Keratinocyte (primary cell): ENCODE measurements at regions not wholly inside any gene's neighbourhood (a gene's known extent, or its start where the extent isn't known, plus 50 kb on each side); places are given as distances from the start of the nearest gene placed in this dataset.

Experiments used
- DNase-seq: peaks from one replicate; pipeline ENCODE4 v3.0.0-alpha.2; 2011; ENCODE audit warnings: low read depth, missing footprints, low spot score
- FAIRE-seq: peaks from 2 replicates; lab custom pipeline; 2011; peaks lifted over from hg19 to GRCh38; lab: Jason Lieb, UNC
- H2AFZ ChIP-seq: 2 replicates; pipeline ENCODE4 v1.6.0; 2012; ENCODE audit warnings: low read length, control low read depth, inconsistent platforms; ENCODE audit not compliant: control insufficient read depth
- H3K27ac ChIP-seq: 2 replicates; pipeline ENCODE4 v1.5.1; 2011; ENCODE audit warnings: low read length; ENCODE audit not compliant: control insufficient read depth, insufficient read depth
- H3K27me3 ChIP-seq: 3 replicates; pipeline ENCODE4 v1.6.0; 2011; ENCODE audit warnings: low read length; ENCODE audit not compliant: control insufficient read depth, insufficient read depth; ENCODE audit errors: extremely low read depth
- H3K36me3 ChIP-seq, 2 experiments: 2 replicates in 1 of 2; 3 replicates in 1 of 2; pipeline ENCODE4 v1.5.1; 2011; ENCODE audit warnings: low read length in 2 of 2, mild to moderate bottlenecking in 1 of 2; ENCODE audit not compliant: control insufficient read depth in 2 of 2, insufficient read depth in 2 of 2; ENCODE audit errors: extremely low read depth in 1 of 2
- H3K4me1 ChIP-seq: 3 replicates; pipeline ENCODE4 v1.5.1; 2011; ENCODE audit warnings: low read length; ENCODE audit not compliant: control insufficient read depth, insufficient read depth; ENCODE audit errors: extremely low read depth
- H3K4me2 ChIP-seq: 3 replicates; pipeline ENCODE4 v1.6.0; 2011; ENCODE audit warnings: low read depth, low read length; ENCODE audit not compliant: control insufficient read depth, insufficient read depth; ENCODE audit errors: extremely low read depth
- H3K4me3 ChIP-seq, 3 experiments: fragments of 200-600 bp in 1 of 3; sonication (generic) in 1 of 3; 2 replicates in 2 of 3; 3 replicates in 1 of 3; pipeline ENCODE4 v1.5.1; 2011 to 2016; ENCODE audit warnings: low read length in 3 of 3, mild to moderate bottlenecking in 3 of 3, control low read depth in 2 of 3, inconsistent platforms in 1 of 3, low read depth in 1 of 3, mixed read lengths in 1 of 3, mixed run types in 1 of 3, moderate library complexity in 1 of 3; ENCODE audit not compliant: control insufficient read depth in 2 of 3, insufficient read depth in 2 of 3; ENCODE audit errors: extremely low read depth in 1 of 3
- H3K79me2 ChIP-seq: 2 replicates; pipeline ENCODE4 v1.6.0; 2012; ENCODE audit warnings: low read length; ENCODE audit not compliant: control insufficient read depth, insufficient read depth
- H3K9ac ChIP-seq: 3 replicates; pipeline ENCODE4 v1.6.0; 2011; ENCODE audit warnings: low read length; ENCODE audit not compliant: control insufficient read depth, insufficient read depth; ENCODE audit errors: extremely low read depth
- H3K9me1 ChIP-seq: 3 replicates; pipeline ENCODE4 v1.6.0; 2011; ENCODE audit warnings: low read length; ENCODE audit not compliant: control insufficient read depth, insufficient read depth; ENCODE audit errors: extremely low read depth
- H3K9me3 ChIP-seq: 2 replicates; pipeline ENCODE4 v1.5.1; 2012; ENCODE audit warnings: low read depth, low read length; ENCODE audit not compliant: control insufficient read depth
- H4K20me1 ChIP-seq: 3 replicates; pipeline ENCODE4 v1.6.0; 2011; ENCODE audit warnings: low read length; ENCODE audit not compliant: control insufficient read depth, insufficient read depth; ENCODE audit errors: extremely low read depth
- EZH2 ChIP-seq: IDR thresholded peaks from one replicate; pipeline ENCODE4 v1.6.1; 2012; ENCODE audit warnings: inconsistent platforms, mild to moderate bottlenecking, low read length, moderate library complexity
- dilution Hi-C: fragments of 300-500 bp; cut with MboI; formaldehyde crosslinking; loops from one replicate; pipeline ENCODE4 v1.7.0; 2020; ENCODE audit warnings: low sequenced_read_pairs; ENCODE audit not compliant: extremely low pct_ligation_motif_present
- TF ChIP-seq, protein P1 (sequence below), 3 experiments: IDR thresholded peaks in 1 of 3; conservative IDR thresholded peaks in 1 of 3; optimal IDR thresholded peaks in 1 of 3; 2 replicates in 2 of 3; 3 replicates in 1 of 3; pipeline versions ENCODE3 to v1.5.1; 2011; ENCODE audit warnings: low read length in 3 of 3, mild to moderate bottlenecking in 3 of 3, moderate library complexity in 2 of 3, control low read depth in 1 of 3, inconsistent platforms in 1 of 3; ENCODE audit not compliant: insufficient read depth in 2 of 3; ENCODE audit errors: extremely low read depth in 1 of 3

DNA sequence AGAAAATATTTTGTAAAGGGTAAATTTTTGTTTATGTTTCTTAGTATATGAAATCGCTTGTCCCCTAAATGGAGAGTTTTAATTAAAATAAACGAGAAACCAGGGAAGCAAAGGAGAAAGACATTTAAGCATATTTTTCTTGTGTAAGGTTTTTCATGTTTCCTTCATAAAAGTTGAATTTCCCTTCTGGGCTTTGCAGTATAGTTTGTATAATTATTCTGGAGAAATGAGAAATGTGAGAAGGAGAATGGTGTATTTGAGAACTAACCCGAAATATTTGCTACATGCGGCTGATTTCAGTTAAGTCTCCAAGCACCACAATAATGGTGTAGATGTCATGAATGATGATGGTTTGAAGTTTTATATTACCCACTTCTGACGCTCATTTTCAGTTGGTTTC lies 307.7 kb upstream of the SEL1L start:
- H3K4me3 ChIP-seq = no peak overlapping the region
- H3K9ac ChIP-seq = no peak overlapping the region
- TF ChIP-seq, protein P1, sequence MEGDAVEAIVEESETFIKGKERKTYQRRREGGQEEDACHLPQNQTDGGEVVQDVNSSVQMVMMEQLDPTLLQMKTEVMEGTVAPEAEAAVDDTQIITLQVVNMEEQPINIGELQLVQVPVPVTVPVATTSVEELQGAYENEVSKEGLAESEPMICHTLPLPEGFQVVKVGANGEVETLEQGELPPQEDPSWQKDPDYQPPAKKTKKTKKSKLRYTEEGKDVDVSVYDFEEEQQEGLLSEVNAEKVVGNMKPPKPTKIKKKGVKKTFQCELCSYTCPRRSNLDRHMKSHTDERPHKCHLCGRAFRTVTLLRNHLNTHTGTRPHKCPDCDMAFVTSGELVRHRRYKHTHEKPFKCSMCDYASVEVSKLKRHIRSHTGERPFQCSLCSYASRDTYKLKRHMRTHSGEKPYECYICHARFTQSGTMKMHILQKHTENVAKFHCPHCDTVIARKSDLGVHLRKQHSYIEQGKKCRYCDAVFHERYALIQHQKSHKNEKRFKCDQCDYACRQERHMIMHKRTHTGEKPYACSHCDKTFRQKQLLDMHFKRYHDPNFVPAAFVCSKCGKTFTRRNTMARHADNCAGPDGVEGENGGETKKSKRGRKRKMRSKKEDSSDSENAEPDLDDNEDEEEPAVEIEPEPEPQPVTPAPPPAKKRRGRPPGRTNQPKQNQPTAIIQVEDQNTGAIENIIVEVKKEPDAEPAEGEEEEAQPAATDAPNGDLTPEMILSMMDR (optimal IDR thresholded peaks at IDR 0.05 in 1 of 3, IDR thresholded peaks at IDR 0.05 in 1 of 3, conservative IDR thresholded peaks at IDR 0.05 in 1 of 3; ENCODE audit: extremely low read depth in 1 of 3, insufficient read depth in 2 of 3, low read length in 3 of 3) = no peak
- no peak for TF ChIP-seq EZH2
- no peaks in the 10 kb centered on the region for H3K4me1 ChIP-seq
- H3K27ac ChIP-seq = no peak overlapping the region
- FAIRE-seq = no peak
- no peaks in the 10 kb centered on the region for H3K36me3 ChIP-seq
- no peaks in the 10 kb centered on the region for H3K79me2 ChIP-seq
- H4K20me1 ChIP-seq = no peaks in the 10 kb centered on the region
- dilution Hi-C loops = no loop called here
- H3K27me3 ChIP-seq = no peaks in the 10 kb centered on the region
- H3K9me3 ChIP-seq = no peaks in the 10 kb centered on the region
- no peak overlapping the region for H3K4me2 ChIP-seq
- no peak overlapping the region for H2AFZ ChIP-seq
- no peaks in the 10 kb centered on the region for H3K9me1 ChIP-seq
- DNase-seq = no peak

DNA sequence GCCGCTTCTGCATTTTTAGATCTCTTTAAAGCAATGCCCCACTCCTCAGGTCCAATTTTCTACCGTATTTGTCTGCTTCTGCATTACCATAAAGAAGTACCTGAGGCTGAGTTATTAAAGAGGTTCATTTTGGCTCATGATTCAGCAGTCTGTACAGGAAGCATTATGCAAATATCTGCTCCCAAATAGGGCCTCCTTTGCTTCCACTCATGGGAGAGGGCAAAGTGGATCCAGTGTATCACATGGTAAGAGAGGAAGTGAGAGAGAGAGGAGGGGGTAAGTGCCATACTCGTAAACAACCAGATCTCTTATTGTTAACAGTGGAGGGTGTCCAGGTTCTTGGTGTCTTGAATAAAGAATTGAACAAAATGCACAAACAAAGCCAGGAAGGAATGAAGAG lies 316.1 kb upstream of the SEL1L start:
- Histone ChIP-seq H3K4me1 (no peaks in the 10 kb centered on the region), H2AFZ (no peak overlapping the region), H3K4me3 (no peak overlapping the region), H4K20me1 (no peaks in the 10 kb centered on the region), H3K79me2 (no peaks in the 10 kb centered on the region), H3K4me2 (no peak overlapping the region), H3K27ac (no peak overlapping the region), H3K9me1 (no peaks in the 10 kb centered on the region), H3K36me3 (no peaks in the 10 kb centered on the region), H3K27me3 (no peaks in the 10 kb centered on the region), H3K9me3 (no peaks in the 10 kb centered on the region), H3K9ac (no peak overlapping the region)
- dilution Hi-C loops = no loop called here
- TF ChIP-seq, protein P1 (optimal IDR thresholded peaks at IDR 0.05 in 1 of 3, IDR thresholded peaks at IDR 0.05 in 1 of 3, conservative IDR thresholded peaks at IDR 0.05 in 1 of 3; ENCODE audit: extremely low read depth in 1 of 3, insufficient read depth in 2 of 3, low read length in 3 of 3) = no peak
- no peak for TF ChIP-seq EZH2
- no peak for FAIRE-seq
- no peak for DNase-seq
